ENCODE measurements at regions not wholly inside any gene's neighbourhood (a gene's known extent, or its start where the extent isn't known, plus 50 kb on each side); places are given as distances from the start of the nearest gene placed in this dataset.

DNA sequence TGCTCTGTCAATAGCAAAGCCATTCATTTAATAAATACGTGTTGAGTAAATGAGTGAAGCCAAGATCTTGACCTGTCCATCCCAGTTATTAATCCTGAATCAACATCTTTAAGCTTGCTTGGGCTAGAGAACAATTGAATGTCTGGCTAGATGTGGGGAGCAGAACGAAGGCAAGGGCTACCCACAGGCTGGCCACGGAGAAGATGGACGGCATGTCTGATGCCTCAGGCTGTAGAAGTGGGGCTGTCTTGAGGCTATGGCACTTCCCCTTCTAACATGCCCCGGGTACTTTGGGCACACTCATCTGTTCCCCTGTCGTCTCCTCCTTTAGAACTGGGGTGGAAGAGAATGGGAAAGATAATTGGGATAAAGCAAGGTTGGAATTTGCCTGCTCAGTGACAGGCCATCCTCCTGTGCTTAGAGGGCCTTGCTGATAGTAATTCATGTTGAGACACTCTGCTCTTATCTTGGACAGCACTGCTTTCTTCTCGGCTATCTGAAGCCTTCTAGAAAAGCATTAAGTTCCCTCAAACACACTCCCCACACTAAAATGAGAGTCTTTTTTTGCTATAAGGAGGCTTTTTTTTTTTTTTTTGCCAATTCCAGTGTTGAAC is 225.7 kb downstream of the MREG start:
- ChIA-PET CTCF (interaction anchor here (0.6 to 1.8 kb wide), 2 partner anchors 10 to 21 kb away, joined by 3 to 8 read pairs; no protein-coding TSS in a partner anchor), POLR2A (no interaction called here)
- no peaks in the 10 kb centered on the region for H3K9me3 ChIP-seq (ENCODE audit: control extremely low read depth in 1 of 3, control insufficient read depth in 2 of 3, insufficient read depth in 1 of 3, low read length in 2 of 3)
- no peak for TF ChIP-seq CTCF (IDR thresholded peaks at IDR 0.05)
- no peak for TF ChIP-seq EZH2 (IDR thresholded peaks at IDR 0.05; ENCODE audit: borderline replicate concordance, insufficient read depth, low read depth, low read length, poor library complexity, severe bottlenecking)
- no peak overlapping the region for H3K4me3 ChIP-seq (ENCODE audit: control extremely low read depth in 1 of 5, extremely low read depth in 1 of 5, insufficient read depth in 1 of 5, low read depth in 2 of 5, low read length in 4 of 5)
- H3K27me3 ChIP-seq (replicated peaks in 1 of 4; ENCODE audit: control extremely low read depth in 1 of 4, control insufficient read depth in 3 of 4, insufficient read depth in 4 of 4, low read length in 3 of 4), result peaks cover 0 to 10% (median 0%) of the 10 kb centered on the region in 4 experiments
- ATAC-seq (ENCODE audit: low read depth) (no peak), DNase-seq (no peak)
- no peak overlapping the region for H3K4me2 ChIP-seq (replicated peaks; ENCODE audit: low read depth, low read length, poor library complexity, severe bottlenecking)
- H2AFZ ChIP-seq (ENCODE audit: insufficient read depth, low read depth, low read length, poor library complexity, severe bottlenecking), result no peak overlapping the region
- H4K20me1 ChIP-seq (ENCODE audit: control insufficient read depth, insufficient read depth, low read length, poor library complexity, severe bottlenecking), result no peaks in the 10 kb centered on the region
- H3K36me3 ChIP-seq (replicated peaks in 1 of 2; ENCODE audit: control extremely low read depth in 1 of 2, control insufficient read depth in 1 of 2, extremely low read depth in 1 of 2, insufficient read depth in 2 of 2, low read length in 1 of 2), result no peaks in the 10 kb centered on the region
- Mint-ChIP-seq H3K27me3 (peaks cover 10% of the 10 kb centered on the region), H3K27ac (no peak overlapping the region), H3K4me3 (no peak overlapping the region), H3K4me1 (no peaks in the 10 kb centered on the region), H3K9me3 (ENCODE audit: insufficient read depth) (no peaks in the 10 kb centered on the region)
- no peaks in the 10 kb centered on the region for H3K79me2 ChIP-seq (ENCODE audit: control insufficient read depth, insufficient read depth, low read length)
- no peaks in the 10 kb centered on the region for H3K4me1 ChIP-seq (ENCODE audit: control insufficient read depth in 2 of 2, insufficient read depth in 2 of 2, low read length in 2 of 2)
- H3K27ac ChIP-seq (ENCODE audit: low read length in 2 of 2), result no peak overlapping the region
- intact Hi-C loops (cut with micrococcal nuclease), result no loop called here
- H3K9ac ChIP-seq (ENCODE audit: low read length), result no peak overlapping the region
- 100% methylated on average over 1 of the region's 7 CpGs for WGBS (ENCODE audit: insufficient coverage)

- DNase-seq (no peak), ATAC-seq (ENCODE audit: low read depth) (no peak)
- Mint-ChIP-seq H3K27ac (no peak overlapping the region), H3K4me1 (no peaks in the 10 kb centered on the region), H3K27me3 (peaks cover 10% of the 10 kb centered on the region), H3K4me3 (no peak overlapping the region), H3K9me3 (ENCODE audit: insufficient read depth) (no peaks in the 10 kb centered on the region)
- Histone ChIP-seq H3K36me3 (replicated peaks in 1 of 2; ENCODE audit: control extremely low read depth in 1 of 2, control insufficient read depth in 1 of 2, extremely low read depth in 1 of 2, insufficient read depth in 2 of 2, low read length in 1 of 2) (no peaks in the 10 kb centered on the region), H3K9me3 (ENCODE audit: control extremely low read depth in 1 of 3, control insufficient read depth in 2 of 3, insufficient read depth in 1 of 3, low read length in 2 of 3) (no peaks in the 10 kb centered on the region), H3K27ac (ENCODE audit: low read length in 2 of 2) (no peak overlapping the region), H3K79me2 (ENCODE audit: control insufficient read depth, insufficient read depth, low read length) (no peaks in the 10 kb centered on the region), H2AFZ (ENCODE audit: insufficient read depth, low read depth, low read length, poor library complexity, severe bottlenecking) (no peak overlapping the region), H3K4me2 (replicated peaks; ENCODE audit: low read depth, low read length, poor library complexity, severe bottlenecking) (no peak overlapping the region), H3K4me3 (ENCODE audit: control extremely low read depth in 1 of 5, extremely low read depth in 1 of 5, insufficient read depth in 1 of 5, low read depth in 2 of 5, low read length in 4 of 5) (no peak overlapping the region), H3K9ac (ENCODE audit: low read length) (no peak overlapping the region), H4K20me1 (ENCODE audit: control insufficient read depth, insufficient read depth, low read length, poor library complexity, severe bottlenecking) (no peaks in the 10 kb centered on the region), H3K27me3 (replicated peaks in 1 of 4; ENCODE audit: control extremely low read depth in 1 of 4, control insufficient read depth in 3 of 4, insufficient read depth in 4 of 4, low read length in 3 of 4) (peaks cover 0 to 10% (median 0%) of the 10 kb centered on the region in 4 experiments), H3K4me1 (ENCODE audit: control insufficient read depth in 2 of 2, insufficient read depth in 2 of 2, low read length in 2 of 2) (no peaks in the 10 kb centered on the region)
- 100% methylated on average over 1 of the region's 3 CpGs for WGBS (ENCODE audit: insufficient coverage)
- POLR2A ChIA-PET, result no interaction called here
- TF ChIP-seq EZH2 (IDR thresholded peaks at IDR 0.05; ENCODE audit: borderline replicate concordance, insufficient read depth, low read depth, low read length, poor library complexity, severe bottlenecking) (no peak), CTCF (IDR thresholded peaks at IDR 0.05) (no peak)
- CTCF ChIA-PET, result interaction anchor here (1.8 kb wide), 1 partner anchor 10 kb away, joined by 8 read pairs; no protein-coding TSS in a partner anchor
- intact Hi-C loops (cut with micrococcal nuclease), result no loop called here
These were observed 226.3 kb downstream of the MREG start for GRCh38 chr2:215787025-215787424.
